WTC11 (cell line): ENCODE measurements at regions not wholly inside any gene's neighbourhood (a gene's known extent, or its start where the extent isn't known, plus 50 kb on each side); places are given as distances from the start of the nearest gene placed in this dataset.

Source experiments
- CTCF ChIP-seq: fragments of 200-600 bp; IDR thresholded peaks from 2 replicates; pipeline ENCODE4 v1.8.0; 2022; ENCODE audit warnings: antibody characterized with exemption
- ELF4 ChIP-seq: sonication (generic); formaldehyde crosslinking; IDR thresholded peaks from 2 replicates; pipeline ENCODE4 v1.8.1; 2022; ENCODE audit warnings: low read depth, mild to moderate bottlenecking, moderate library complexity, missing genetic modification reagents
- MYBL2 ChIP-seq: sonication (generic); formaldehyde crosslinking; IDR thresholded peaks from 2 replicates; pipeline ENCODE4 v1.8.1; 2023; ENCODE audit warnings: mild to moderate bottlenecking, moderate library complexity, missing genetic modification reagents
- SP1 ChIP-seq: sonication (generic); formaldehyde crosslinking; conservative IDR thresholded peaks from 2 replicates; pipeline ENCODE4 v1.8.1; 2022; ENCODE audit warnings: missing genetic modification reagents
- TEAD4 ChIP-seq: sonication (generic); formaldehyde crosslinking; IDR thresholded peaks from 2 replicates; pipeline ENCODE4 v1.8.0; 2022; ENCODE audit warnings: mild to moderate bottlenecking, missing genetic modification reagents
- ZNF219 ChIP-seq: sonication (generic); formaldehyde crosslinking; IDR thresholded peaks from 2 replicates; pipeline ENCODE4 v1.8.0; 2023; ENCODE audit warnings: missing genetic modification reagents, mild to moderate bottlenecking, borderline replicate concordance
- ZNF281 ChIP-seq: sonication (generic); formaldehyde crosslinking; IDR thresholded peaks from 2 replicates; pipeline ENCODE4 v1.8.0; 2023; ENCODE audit warnings: mild to moderate bottlenecking, missing genetic modification reagents
- TF ChIP-seq, protein P1 (sequence below): sonication (generic); formaldehyde crosslinking; IDR thresholded peaks from 2 replicates; pipeline ENCODE4 v1.8.0; 2022; ENCODE audit warnings: mild to moderate bottlenecking, missing genetic modification reagents
- TF ChIP-seq, protein P2 (sequence below): sonication (generic); formaldehyde crosslinking; conservative IDR thresholded peaks from 2 replicates; pipeline ENCODE4 v1.8.1; 2022; ENCODE audit warnings: mild to moderate bottlenecking, missing genetic modification reagents

DNA sequence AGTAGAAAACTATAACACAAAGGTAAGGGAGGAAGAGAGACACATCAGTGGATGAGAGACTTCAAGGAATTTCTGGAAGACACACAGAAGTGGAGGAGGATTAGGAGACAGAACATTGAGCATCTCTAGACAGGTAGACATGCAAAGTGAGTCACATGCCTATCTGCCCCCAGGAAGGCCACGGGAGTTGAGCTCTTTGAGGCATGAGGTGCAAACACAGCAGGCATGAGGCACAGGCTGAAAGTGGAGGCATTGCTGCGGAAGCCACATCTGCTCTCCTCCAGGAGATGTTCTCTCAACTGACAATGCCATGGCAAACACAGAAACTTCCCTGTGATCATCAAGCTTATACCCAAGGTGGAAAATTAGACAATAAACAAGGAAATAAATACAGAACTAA is 481.6 kb upstream of the MYT1L start:
- TF ChIP-seq, protein P1, sequence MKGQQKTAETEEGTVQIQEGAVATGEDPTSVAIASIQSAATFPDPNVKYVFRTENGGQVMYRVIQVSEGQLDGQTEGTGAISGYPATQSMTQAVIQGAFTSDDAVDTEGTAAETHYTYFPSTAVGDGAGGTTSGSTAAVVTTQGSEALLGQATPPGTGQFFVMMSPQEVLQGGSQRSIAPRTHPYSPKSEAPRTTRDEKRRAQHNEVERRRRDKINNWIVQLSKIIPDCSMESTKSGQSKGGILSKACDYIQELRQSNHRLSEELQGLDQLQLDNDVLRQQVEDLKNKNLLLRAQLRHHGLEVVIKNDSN (CRISPR knock-in tag): no peak
- TF ChIP-seq CTCF (no peak), ELF4 (CRISPR knock-in tag) (no peak), ZNF281 (no peak), SP1 (CRISPR knock-in tag) (no peak), TEAD4 (CRISPR knock-in tag) (no peak), ZNF219 (CRISPR knock-in tag) (no peak), MYBL2 (CRISPR knock-in tag) (no peak)
- TF ChIP-seq, protein P2, sequence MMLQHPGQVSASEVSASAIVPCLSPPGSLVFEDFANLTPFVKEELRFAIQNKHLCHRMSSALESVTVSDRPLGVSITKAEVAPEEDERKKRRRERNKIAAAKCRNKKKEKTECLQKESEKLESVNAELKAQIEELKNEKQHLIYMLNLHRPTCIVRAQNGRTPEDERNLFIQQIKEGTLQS (CRISPR knock-in tag): no peak
